B cell (primary cell): ENCODE measurements at regions not wholly inside any gene's neighbourhood (a gene's known extent, or its start where the extent isn't known, plus 50 kb on each side); places are given as distances from the start of the nearest gene placed in this dataset.

Experiments
- CTCF ChIP-seq: fragments of 200-600 bp; IDR thresholded peaks from one replicate; pipeline ENCODE4 v1.8.0; 2022; ENCODE audit warnings: antibody characterized with exemption, mild to moderate bottlenecking
- EZH2 ChIP-seq: IDR thresholded peaks from 2 replicates; pipeline ENCODE4 v1.6.1; 2012; ENCODE audit warnings: borderline replicate concordance, low read depth, mild to moderate bottlenecking, moderate library complexity, low read length; ENCODE audit not compliant: insufficient read depth, poor library complexity, severe bottlenecking

GRCh38 chr1:188986745-188987417, 1490.8 kb downstream of the BRINP3 start:
- TF ChIP-seq CTCF = no peak
- no peak for TF ChIP-seq EZH2
